ENCODE measurements at regions not wholly inside any gene's neighbourhood (a gene's known extent, or its start where the extent isn't known, plus 50 kb on each side); places are given as distances from the start of the nearest gene placed in this dataset.
"Not testable (repeated sequence)": the region's sequence is repeated elsewhere in the genome, so short reads cannot be mapped to it uniquely, and the experiment has no call there.

DNA sequence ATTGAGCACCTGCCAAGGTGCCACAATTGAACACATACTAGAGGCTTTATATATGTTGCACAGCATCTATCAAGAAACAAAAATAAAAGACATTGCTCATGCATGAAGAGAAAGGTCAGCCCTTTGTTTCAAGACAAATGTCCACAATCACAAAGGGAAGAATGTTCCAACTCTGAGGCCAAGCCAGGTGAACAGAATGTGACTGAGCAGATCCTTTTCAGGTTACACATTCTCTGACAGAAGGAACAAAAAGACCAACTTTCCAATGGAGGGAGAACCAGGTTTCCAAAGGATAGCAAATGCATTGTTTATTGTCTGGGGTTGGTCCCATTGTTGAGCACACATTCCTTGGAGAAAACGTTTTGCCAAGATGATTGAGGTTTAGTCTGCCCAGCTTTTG, 50.2 kb upstream of the FAM174B start:
- DNase-seq, result no peak

DNA sequence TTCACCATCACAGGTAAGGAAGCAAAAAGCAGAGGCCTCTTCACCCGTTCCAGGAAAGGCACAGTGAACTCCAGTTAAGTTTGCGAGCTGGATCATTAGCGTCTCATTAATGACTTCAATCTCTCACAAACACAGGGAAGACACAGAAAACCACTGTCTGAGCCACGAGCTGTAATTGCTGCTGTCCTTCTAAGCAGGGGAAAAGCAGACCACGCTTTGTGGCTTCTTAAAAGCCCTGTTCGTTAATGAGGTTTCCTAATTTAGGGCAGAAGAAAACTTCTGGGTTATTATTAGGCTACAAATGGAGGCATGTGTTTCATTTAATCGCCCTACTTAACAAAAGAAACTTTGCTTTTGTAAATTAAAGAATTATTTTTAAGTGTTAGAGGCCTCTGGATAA, 50.6 kb upstream of the FAM174B start:
- DNase-seq, result no peak

DNA sequence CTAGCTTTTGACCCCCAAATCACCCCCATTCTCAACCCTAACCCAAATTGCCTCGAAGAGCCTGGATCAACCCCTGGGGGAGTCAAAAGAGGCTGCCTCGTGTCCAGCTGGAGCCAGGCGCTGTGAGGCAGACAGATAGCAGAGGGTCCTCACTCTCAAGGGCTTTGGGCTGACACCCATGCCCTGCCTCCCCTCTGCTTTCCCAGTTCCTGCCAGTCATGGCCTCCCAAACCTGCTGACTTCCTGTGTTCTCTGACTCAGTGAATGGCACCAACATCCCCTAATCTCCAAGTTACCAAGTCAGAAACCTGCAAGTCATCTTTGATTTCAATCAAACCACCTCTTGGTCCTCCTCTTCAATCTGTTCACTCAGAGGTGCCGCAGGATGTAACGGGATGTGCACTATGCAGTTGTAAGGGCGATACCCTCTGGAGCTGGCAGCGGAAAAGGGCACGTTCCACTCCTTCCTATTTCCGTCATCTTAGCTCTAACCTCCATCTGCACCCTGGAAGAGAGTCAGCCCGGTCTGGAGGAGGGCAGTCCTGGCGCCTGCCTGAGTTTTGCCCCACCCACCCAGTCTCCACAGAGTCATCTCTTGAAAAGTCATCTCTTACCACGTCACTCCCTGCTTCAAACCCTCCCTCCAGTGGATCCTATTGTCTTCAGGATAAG, 52.4 kb upstream of the FAM174B start:
- no peak for DNase-seq

DNA sequence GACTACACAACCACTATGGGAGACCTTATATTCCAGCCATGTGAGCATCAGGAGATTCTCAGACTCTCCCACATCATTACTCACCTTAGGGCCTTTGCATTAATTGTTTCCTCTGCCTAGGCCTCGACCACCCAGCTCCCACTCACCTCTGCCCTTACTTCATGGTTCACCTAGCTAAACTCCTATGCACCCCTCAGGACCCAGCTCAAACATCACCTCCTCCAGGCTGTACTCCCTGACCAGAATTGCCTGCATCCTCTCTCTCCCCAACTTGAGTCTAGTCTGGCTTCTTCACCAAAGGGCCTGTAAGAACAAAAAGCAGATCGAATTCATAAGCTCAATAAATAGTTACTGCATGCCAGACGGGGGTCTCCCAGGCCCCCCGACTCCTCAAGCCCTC, 53.1 kb upstream of the FAM174B start:
- DNase-seq, result no peak

DNA sequence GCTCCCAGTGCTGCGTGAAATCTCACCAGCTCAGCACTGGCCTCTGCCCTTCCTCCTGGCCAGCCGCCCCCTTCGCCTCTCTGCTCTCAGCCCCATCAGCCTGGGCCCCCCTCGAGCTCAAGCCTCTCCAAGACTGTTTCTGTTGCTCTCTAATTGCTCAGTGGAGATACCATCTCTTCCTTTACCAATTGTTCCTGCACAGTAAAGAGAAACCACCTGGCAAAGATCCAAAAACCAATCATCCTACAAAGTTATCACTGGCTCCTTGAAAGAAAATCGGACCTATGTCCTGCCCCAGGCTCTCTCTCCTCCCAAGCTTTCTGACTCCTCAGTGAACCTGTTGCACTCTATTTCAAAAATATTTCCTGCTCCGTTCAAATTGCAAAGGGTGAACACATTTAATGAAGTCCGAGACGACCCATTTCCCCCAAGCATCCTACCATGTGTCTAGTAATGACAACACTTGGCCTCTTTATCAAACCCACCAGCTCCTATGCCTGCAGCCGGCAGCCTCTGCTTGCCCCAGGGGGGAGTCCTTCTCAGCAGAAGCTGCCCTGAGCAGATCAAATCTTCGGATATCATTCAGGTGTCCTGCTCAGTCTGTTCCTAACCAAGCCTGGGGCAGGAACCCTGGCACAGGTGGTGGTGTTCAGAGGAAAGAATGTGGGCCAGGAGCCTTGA, 53.7 kb upstream of the FAM174B start:
- DNase-seq, result no peak

DNA sequence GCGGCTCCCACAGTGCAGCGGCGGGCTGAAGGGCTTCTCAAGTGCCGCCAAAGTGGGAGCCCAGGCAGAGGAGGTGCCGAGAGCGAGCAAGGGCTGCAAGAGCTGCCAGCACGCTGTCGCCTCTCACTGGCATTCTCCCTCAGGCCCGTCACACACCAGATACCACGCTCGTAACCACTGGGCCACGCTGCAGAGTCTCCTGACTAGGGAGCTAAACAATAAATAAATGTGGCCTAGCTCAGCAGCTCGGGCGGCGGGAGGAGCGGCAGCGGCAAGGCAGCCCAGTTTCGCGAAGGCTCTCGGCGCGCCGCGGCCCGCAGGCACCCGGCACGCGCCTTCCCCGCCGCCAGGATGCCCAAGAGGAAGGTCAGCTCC, 55.9 kb upstream of the FAM174B start:
- DNase-seq, result no peak

DNA sequence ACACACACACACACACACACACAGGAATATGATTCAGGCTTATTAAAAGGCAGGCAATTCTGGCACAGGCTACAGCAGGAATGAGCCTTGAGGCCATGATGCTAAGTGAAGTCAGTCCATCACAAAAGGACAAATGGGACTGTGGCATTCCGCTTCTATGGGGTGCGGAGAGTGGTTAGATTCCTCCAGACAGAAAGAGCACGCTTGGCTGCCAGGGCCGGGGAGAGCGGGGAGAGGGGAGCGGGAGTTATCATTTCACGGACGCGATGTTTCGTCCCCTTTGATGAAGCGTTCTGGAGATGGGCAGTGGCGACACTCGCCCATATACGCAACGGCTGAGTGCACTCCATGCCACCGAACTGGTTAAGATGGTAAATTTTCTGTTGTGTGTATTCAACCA, 58.5 kb upstream of the FAM174B start:
- DNase-seq, result peak; percentile 37 to 85 (median 63)

DNA sequence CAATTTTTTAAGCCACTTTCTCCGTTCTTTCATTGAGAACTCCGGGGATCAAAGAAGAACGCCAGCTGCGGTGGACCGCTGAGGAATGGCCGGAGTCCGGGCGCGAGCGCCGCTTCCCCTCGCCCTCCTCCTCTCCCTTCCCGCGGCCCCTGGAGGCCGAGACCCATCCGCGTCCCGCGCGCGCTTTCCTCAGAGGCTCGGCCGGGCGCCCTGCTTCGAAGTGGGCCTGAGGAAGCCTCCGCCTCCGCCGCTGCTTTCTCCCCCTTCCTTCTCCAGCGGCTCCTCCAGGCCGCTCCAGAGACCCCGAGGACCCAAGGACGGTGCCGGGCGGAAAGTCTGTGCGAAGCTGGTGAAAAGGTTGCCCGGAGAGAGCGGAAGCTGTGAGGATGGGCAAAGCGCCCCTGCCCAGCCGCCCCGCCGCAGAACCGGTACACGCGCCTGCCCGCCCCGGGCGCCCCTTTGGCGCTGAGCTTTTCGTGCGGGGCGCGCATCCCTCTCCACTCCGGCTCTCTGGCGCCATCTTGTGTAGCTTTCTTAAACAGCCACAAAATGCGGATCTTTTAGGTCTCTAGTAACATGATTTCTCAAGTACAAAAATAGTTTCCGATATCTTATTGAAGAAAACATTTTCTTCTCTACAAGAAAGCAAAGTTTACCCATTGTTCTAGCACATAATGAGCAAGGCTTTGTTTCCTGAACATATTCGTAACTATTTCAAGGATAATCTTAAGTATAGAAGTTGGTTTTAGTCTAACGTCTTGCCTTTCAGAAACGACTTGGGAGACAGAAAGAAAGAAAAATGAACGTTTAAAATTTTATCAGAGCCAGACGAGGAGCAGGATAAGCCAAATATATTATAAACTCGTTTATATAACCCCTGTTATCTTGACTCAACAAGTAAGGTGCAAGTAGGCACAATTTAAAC, 59.2 kb upstream of the FAM174B start:
- DNase-seq, result peak; percentile 84 to 95 (median 89)

DNA sequence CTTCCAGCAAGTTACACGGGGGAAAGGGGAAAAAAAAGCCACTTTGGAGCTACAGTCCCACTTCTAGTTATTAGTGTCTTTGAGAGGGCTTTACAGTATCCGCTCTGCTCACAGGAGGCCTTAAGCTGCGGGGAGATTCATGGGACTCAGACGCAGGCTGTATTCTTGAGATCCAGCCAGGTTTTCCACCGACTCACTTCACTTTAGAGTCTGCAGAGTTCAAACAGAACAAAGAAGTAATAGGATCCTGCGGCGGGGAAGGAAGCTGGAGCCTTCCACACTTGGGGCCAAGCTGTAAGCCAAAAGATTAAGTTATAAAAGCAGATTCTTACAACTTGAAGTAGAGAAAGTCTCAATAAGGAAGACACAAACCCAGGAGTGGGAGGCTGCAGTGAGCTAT, 60.2 kb upstream of the FAM174B start:
- DNase-seq, result peak; percentile 51 to 82 (median 74)

DNA sequence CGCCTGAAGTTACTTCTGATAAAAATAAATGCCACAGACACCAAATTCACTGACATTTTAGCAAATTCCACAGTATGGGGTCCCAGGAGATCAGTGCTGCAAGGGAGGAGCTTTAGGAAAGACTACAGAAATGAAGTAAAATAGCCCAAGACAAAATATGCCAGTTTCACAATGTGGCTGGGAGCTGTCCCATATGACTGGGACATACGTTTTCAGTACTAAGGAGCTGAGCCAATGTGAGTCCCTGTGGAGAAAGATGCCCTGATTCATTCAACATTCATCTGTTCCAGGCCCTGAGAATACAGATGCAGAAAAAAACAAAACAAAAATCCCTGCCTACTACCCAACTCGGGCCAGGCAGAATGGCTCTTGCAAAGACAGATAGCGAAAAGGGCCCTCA, 63.4 kb upstream of the FAM174B start:
- no peak for DNase-seq

DNA sequence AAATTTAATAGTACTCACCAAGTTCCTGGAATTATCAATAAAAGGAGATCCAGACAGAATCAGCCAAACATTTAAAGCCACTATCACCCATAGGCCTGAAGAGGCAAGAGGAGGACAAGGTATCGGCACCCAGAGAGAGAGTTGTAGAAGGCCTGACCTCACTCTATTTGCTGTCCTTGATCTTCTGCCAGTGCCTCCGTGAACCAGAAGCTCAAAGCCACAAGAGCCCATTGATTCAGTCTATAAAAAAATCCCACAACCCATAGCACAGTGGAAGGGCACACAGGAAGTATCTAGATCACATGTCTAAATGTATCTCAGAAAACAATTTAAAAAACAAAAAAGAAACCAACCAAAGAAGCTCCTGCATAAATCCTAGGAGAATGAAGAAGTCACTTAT, 68.6 kb upstream of the FAM174B start:
- no peak for DNase-seq

DNA sequence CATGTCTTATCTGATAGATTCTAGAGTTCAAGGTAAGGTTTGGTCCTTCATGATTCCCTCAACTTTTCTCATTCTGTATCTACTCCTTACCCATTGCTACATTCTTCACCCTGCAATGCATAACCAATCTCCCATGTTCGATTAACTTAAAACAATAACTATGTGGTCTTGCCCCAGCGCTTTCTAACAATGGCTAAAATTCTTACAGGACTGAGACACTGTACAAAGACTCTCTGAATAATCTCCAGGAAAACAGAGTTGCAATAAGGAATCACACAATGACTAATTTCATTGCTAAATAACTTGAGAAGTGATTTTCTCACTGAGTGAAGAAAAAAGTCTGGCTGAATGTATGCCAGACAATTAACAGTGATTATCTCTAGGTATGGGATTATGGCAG, 69.6 kb upstream of the FAM174B start:
- no peak for DNase-seq

DNA sequence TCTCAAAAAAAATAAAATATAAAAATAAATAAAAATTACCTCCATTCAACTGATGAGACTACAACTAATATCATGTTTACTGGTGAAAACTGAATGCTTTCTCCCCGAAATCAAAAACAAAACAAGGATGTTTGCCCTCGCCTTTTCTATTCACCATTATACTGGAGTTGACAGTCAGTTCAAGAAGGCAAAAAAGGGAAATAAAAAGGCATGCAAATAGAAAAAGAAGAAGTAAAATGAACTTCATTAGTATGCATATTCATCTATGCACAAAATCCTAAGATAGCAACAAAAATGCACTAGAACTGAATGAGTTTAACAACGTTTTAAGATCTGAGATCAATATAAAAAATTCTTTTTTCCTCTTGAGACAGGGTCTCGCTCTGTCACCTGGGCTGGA, 72.7 kb upstream of the FAM174B start:
- no peak for DNase-seq

DNA sequence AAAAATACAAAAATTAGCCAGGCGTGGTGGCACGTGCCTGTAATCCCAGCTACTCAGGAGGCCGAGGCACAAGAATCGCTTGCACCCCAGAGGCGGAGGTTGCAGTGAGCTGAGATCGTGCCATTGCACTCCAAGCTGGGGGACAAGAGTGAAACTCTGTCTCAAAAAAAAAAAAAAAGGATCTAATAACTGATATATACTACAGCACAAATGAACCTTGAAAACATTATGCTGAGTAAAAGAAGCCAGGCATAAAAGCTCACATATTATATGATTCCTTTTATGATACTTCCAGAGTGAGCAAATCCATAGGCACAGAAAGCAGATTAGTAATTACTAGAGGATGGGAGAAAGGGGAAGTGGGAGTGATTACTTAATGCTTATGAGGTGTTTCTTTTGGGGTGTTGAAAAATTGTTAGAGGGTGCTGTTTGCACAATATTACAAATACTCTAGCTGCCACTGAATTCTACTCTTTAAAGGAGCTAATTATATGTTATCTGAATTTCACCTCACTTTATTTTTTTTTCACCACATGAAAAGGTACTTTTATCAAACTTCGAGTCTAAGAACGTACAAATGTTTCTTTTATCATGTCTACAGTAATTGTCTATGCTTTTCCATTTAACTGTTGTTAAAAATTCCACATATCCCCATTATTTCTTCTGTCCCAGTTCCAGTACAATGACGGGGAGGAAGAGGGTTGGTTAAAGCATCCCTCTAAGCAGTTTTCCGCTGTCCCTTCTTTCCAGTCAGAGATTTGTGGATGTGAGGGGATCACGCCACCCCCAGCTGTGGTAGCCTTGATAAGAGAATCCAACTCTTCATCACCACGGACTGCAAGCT, 77.7 kb upstream of the FAM174B start:
- DNase-seq, result peak in 1 of 3 donors; percentile 12

DNA sequence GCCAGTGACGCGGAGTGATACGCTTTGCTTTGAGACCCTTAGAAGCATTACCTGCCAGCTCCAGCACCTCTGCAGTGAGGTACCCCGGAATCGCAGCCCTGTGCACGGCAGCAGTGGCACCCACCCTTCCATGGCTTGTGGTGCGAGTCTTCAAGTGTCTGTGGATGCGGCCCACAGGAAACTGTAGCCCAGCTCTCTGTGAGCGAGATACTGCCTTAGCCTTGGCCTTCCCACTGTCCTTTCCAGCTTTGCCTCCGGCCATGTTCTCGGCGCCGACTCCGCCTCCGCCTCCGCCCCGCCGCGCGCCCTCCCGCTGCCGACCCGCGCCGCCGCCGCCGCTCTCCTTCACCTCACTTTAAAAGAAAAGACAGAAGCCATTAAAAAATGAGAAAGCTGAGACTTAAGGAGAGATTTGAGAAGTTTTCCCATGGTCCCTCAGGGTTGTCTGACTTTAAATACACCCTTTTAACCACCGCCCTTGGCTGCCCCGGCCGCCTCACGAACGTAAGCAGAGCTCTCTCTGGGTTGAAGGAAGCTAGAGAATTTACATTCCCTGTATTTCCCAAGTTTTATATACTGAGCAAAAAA, 78.5 kb upstream of the FAM174B start:
- DNase-seq, result peak; percentile 23 to 89 (median 46)

DNA sequence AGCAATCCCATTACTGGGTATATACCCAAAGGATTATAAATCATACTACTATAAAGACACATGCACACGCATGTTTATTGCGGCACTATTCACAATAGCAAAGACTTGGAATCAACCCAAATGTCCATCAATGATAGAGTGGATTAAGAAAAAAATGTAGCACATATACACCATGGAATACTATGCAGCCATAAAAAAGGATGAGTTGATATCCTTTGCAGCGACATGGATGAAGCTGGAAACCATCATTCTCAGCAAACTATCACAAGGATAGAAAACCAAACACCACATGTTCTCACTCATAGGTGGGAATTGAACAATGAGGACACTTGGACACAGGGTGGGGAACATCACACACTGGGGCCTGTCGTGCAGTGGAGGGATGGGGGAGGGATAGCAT, 83.7 kb upstream of the FAM174B start:
- not testable (repeated sequence) for DNase-seq

DNA sequence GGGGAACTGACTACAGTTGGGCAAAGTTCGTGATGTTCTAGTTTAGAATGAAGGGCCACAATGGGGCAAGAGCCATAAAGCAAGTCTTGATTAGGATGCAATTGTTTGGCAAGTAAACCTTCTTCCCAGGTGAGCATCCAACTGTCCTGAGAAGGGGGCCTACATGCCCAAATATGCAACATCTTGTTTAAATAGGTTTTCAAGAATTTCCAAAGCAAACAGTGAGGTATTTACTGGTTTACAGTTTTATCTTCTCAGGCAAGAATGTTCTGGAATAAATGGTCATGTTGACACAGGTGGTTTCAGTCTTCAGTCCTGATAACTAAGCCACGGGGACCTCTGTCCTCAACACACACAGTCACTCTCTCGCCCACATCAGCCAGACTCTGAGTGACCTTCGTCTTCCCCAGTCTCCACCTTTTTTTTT, 90.3 kb upstream of the FAM174B start:
- DNase-seq, result no peak

DNA sequence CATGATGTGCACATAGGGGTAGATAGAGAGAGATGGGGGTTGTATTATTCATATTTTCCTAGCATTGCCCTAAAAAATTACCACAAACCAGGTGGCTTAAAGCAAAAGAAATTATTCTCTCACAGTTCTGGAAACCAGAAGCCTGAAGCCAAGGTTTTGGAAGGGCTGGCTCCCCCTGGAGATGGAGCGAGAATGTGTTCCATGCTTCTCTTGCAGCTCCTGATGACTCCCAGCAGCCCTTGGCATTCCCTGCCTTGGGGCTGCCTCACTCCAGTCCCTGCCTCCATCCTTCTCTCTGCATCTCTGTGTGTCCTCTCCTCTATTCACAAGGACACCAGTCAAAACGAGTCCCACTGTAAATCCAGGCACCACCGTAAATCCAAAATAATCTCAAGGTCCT, 91.5 kb upstream of the FAM174B start:
- no peak for DNase-seq

DNA sequence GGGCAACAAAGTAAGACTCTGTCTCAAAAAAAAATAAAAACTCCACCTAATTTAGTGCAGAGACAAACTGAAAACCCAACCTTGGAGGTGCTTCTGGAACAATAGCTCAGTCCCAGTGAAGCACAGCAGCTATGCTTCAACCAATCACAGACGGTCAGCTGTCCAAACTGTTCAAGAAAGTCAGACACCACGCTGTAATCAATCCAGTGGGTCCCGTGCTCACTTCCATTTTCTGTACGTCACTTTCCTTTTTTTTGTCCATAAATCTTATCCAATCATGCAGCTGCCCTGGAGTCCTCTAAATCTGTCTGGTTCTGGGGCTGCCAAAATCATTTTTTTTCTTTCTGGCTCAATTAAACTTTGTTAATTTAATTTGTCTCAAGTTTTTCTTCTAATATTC, 93.6 kb upstream of the FAM174B start:
- DNase-seq, result peak; percentile 15 to 57 (median 18)

DNA sequence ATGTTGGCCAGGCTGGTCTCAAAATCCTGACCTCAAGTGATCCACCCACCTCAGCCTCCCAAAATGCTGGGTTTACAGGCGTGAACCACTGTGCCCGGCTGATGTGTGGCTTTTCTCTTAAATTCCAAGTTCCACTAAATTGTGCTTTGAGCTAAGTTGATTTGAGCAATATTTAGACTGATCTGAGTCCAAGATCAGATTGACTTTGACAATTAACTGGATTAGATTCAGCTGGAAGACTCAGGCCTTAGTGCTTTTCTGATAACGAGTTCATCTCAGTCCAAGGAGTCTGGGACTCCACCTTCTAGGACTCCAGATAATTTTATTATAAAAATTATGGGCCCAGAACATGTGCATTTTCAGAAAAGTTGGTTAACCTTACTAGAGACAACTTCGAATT, 94.4 kb upstream of the FAM174B start:
- DNase-seq, result no peak

DNA sequence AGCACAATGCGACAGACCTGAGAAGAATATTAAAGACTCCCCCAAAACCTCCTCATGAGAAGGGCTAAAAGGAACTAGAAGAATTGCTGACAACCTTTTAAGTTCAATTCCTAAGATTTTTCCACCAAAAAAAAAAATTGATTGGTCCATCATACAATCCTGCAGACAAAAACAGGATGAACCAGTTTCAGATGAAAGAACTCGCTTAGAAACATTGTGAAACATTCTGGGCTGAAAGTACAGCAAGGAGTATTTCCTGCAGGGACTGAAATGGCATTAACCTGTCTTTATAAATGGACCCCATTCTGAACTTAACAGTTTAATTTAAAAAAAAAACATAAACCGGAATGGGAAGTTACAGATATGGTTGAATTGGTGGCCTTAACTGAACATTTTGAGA, 96.0 kb upstream of the FAM174B start:
- DNase-seq, result no peak
